PC-3 (cell line): ENCODE measurements at regions not wholly inside any gene's neighbourhood (a gene's known extent, or its start where the extent isn't known, plus 50 kb on each side); places are given as distances from the start of the nearest gene placed in this dataset.
A peak's percentile ranks its signal among the peaks of the same experiment; 100 is the strongest.
"Not testable (repeated sequence)": the region's sequence is repeated elsewhere in the genome, so short reads cannot be mapped to it uniquely, and the experiment has no call there.

Source experiments
- ATAC-seq: fragments of 200-7000 bp; cut with Tn5 transposase; 2 replicates; pipeline ENCODE4 v1.9.1; 2020; ENCODE audit warnings: mild to moderate bottlenecking, moderate library complexity
- BruUV-seq: library from RNA; stranded (reverse); fragments of 400-500 nt; replicated peaks from 2 replicates; lab custom pipeline; 2021; lab: Mats Ljungman, UMichigan
- CTCF ChIA-PET: fragments of 300-600 bp; sonication (Branson Sonifier 250); formaldehyde crosslinking; loops from one replicate; lab custom pipeline; 2022; ENCODE audit warnings: antibody characterized with exemption; lab: Charles Lee
- POLR2A ChIA-PET: fragments of 300-600 bp; sonication (Branson Sonifier 250); formaldehyde crosslinking; loops from one replicate; lab custom pipeline; 2022; ENCODE audit warnings: antibody characterized with exemption; ENCODE audit not compliant: unreplicated experiment; lab: Charles Lee
- DNase-seq: peaks from one replicate; pipeline ENCODE4 v3.0.0-alpha.2; 2015
- H2AFZ ChIP-seq: fragments of 300-600 bp; sonication (generic); 2 replicates; pipeline ENCODE4 v1.6.0; 2016; ENCODE audit warnings: antibody characterized with exemption, low read length
- H3F3A ChIP-seq: fragments of 300-600 bp; sonication (generic); one replicate; pipeline ENCODE4 v1.6.0; 2017; ENCODE audit warnings: antibody characterized with exemption, low read length, control low read depth, mild to moderate bottlenecking; ENCODE audit not compliant: unreplicated experiment
- H3K27ac ChIP-seq: fragments of 300-600 bp; sonication (generic); 2 replicates; pipeline ENCODE4 v1.5.1; 2016; ENCODE audit warnings: mild to moderate bottlenecking, low read length
- H3K27me3 ChIP-seq: fragments of 300-600 bp; sonication (generic); 2 replicates; pipeline ENCODE4 v1.6.1; 2016; ENCODE audit warnings: low read length, mixed read lengths
- H3K36me3 ChIP-seq: fragments of 300-600 bp; sonication (generic); 2 replicates; pipeline ENCODE4 v1.6.1; 2016; ENCODE audit warnings: low read depth, mixed run types, low read length, mixed read lengths
- H3K4me1 ChIP-seq: fragments of 300-600 bp; sonication (generic); 2 replicates; pipeline ENCODE4 v1.5.1; 2016; ENCODE audit warnings: low read length; ENCODE audit not compliant: insufficient read depth
- H3K4me2 ChIP-seq: fragments of 300-600 bp; sonication (generic); 2 replicates; pipeline ENCODE4 v1.6.0; 2016; ENCODE audit warnings: low read length
- H3K4me3 ChIP-seq: fragments of 300-600 bp; sonication (generic); 2 replicates; pipeline ENCODE4 v1.5.1; 2016; ENCODE audit warnings: mild to moderate bottlenecking, low read length, mixed read lengths
- H3K79me2 ChIP-seq: fragments of 300-600 bp; sonication (generic); 2 replicates; pipeline ENCODE4 v1.6.1; 2017; ENCODE audit warnings: low read length, mixed read lengths
- H3K9ac ChIP-seq: fragments of 300-600 bp; sonication (generic); 2 replicates; pipeline ENCODE4 v1.6.0; 2016; ENCODE audit warnings: mild to moderate bottlenecking, low read length
- H3K9me2 ChIP-seq: fragments of 300-600 bp; sonication (generic); replicated peaks from 2 replicates; pipeline ENCODE4 v1.6.1; 2016; ENCODE audit warnings: mixed run types, low read length, mixed read lengths
- H3K9me3 ChIP-seq: fragments of 300-600 bp; sonication (generic); 2 replicates; pipeline ENCODE4 v1.6.1; 2016; ENCODE audit warnings: low read length, mixed read lengths
- H4K20me1 ChIP-seq: fragments of 300-600 bp; sonication (generic); 2 replicates; pipeline ENCODE4 v1.6.1; 2016; ENCODE audit warnings: low read length, mixed read lengths
- EZH2 ChIP-seq: fragments of 300-600 bp; sonication (generic); IDR thresholded peaks from one replicate; pipeline ENCODE4 v1.6.1; 2017; ENCODE audit warnings: antibody characterized with exemption, mild to moderate bottlenecking, low read length; ENCODE audit not compliant: unreplicated experiment
- EZH2phosphoT487 ChIP-seq: fragments of 300-600 bp; sonication (generic); IDR thresholded peaks from 2 replicates; pipeline ENCODE4 v1.6.1; 2018; ENCODE audit warnings: mild to moderate bottlenecking, antibody characterized with exemption, low read length, borderline replicate concordance
- intact Hi-C: fragments of 100-400 bp; cut with micrococcal nuclease; formaldehyde crosslinking; loops from 2 replicates; pipeline ENCODE4 v1.9.0; 2023
- TF ChIP-seq, protein P1 (sequence below): fragments of 300-600 bp; sonication (generic); conservative IDR thresholded peaks from 2 replicates; pipeline ENCODE4 v1.5.1; 2017; ENCODE audit warnings: antibody characterized with exemption, low read depth, mild to moderate bottlenecking, low read length

- Histone ChIP-seq H3K36me3 (no peaks in the 10 kb centered on the region), H3K27ac (no peak overlapping the region), H3K4me2 (no peak overlapping the region), H3K4me1 (peaks cover 5% of the 10 kb centered on the region), H3F3A (no peaks in the 10 kb centered on the region), H3K9me3 (no peaks in the 10 kb centered on the region), H3K4me3 (no peak overlapping the region), H3K9ac (no peak overlapping the region), H3K9me2 (no peaks in the 10 kb centered on the region), H2AFZ (no peak overlapping the region), H4K20me1 (no peaks in the 10 kb centered on the region), H3K79me2 (no peaks in the 10 kb centered on the region), H3K27me3 (peaks cover 12% of the 10 kb centered on the region)
- POLR2A ChIA-PET: no interaction called here
- CTCF ChIA-PET: interaction anchor here (0.8 to 2.4 kb wide), 3 partner anchors 54 to 99 kb away, joined by 5 to 37 read pairs (median 7); partner anchors contain the start of gene DLX3
- intact Hi-C loops: loop anchor here (1.0 kb wide), 1 partner anchor 99 kb away; no protein-coding TSS in a partner anchor
- DNase-seq (no peak), ATAC-seq (no peak)
- TF ChIP-seq, protein P1, sequence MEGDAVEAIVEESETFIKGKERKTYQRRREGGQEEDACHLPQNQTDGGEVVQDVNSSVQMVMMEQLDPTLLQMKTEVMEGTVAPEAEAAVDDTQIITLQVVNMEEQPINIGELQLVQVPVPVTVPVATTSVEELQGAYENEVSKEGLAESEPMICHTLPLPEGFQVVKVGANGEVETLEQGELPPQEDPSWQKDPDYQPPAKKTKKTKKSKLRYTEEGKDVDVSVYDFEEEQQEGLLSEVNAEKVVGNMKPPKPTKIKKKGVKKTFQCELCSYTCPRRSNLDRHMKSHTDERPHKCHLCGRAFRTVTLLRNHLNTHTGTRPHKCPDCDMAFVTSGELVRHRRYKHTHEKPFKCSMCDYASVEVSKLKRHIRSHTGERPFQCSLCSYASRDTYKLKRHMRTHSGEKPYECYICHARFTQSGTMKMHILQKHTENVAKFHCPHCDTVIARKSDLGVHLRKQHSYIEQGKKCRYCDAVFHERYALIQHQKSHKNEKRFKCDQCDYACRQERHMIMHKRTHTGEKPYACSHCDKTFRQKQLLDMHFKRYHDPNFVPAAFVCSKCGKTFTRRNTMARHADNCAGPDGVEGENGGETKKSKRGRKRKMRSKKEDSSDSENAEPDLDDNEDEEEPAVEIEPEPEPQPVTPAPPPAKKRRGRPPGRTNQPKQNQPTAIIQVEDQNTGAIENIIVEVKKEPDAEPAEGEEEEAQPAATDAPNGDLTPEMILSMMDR: no peak
- no peak for TF ChIP-seq EZH2
- no peak for TF ChIP-seq EZH2phosphoT487
- BruUV-seq: no TSS peak
Measured at GRCh38 chr17:49898366-49899190, 50.7 kb upstream of the TAC4 start.

- H3K4me3 ChIP-seq: no peak overlapping the region
- DNase-seq (peak; percentile 49), ATAC-seq (peak; percentile 57)
- no peak overlapping the region for H3K4me2 ChIP-seq
- peaks cover 16% of the 10 kb centered on the region for H3K27me3 ChIP-seq
- no peaks in the 10 kb centered on the region for H3K36me3 ChIP-seq
- peaks cover 5% of the 10 kb centered on the region for H3K4me1 ChIP-seq
- H3F3A ChIP-seq: no peaks in the 10 kb centered on the region
- H4K20me1 ChIP-seq: no peaks in the 10 kb centered on the region
- ChIA-PET CTCF (interaction anchor here (0.6 to 2.4 kb wide), 4 partner anchors 53 to 98 kb away, joined by 3 to 37 read pairs (median 6); partner anchors contain the start of gene DLX3), POLR2A (no interaction called here)
- BruUV-seq: no TSS peak
- no peaks in the 10 kb centered on the region for H3K9me3 ChIP-seq
- intact Hi-C loops: loop anchor here (1.0 kb wide), 1 partner anchor 98 kb away; no protein-coding TSS in a partner anchor
- TF ChIP-seq EZH2 (no peak), EZH2phosphoT487 (no peak)
- TF ChIP-seq, protein P1: peak; percentile 64
- H3K79me2 ChIP-seq: no peaks in the 10 kb centered on the region
- H2AFZ ChIP-seq: no peak overlapping the region
- no peak overlapping the region for H3K9ac ChIP-seq
- H3K27ac ChIP-seq: no peak overlapping the region
- H3K9me2 ChIP-seq: no peaks in the 10 kb centered on the region
Measured at GRCh38 chr17:49899191-49899485, 51.3 kb upstream of the TAC4 start.

DNA sequence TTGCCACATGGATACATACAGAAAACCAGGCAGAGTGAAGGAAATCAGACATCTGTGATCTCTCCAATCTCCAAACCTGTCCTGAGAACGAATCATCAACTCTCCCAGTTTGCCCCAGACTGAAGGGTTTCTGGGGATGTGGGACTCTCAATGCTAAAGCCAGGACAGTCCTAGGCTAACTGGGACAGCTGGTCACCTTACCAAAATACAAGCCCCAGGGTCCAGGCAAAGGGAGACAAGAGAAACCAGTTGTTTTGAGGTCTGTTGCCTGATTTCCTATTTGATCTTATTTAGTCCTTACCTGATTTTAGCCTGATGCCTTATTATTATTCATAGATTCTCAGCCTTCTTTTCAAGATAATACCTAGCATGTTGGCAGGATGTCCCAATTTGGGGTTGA, 51.7 kb upstream of the TAC4 start:
- Histone ChIP-seq H3K79me2 (no peaks in the 10 kb centered on the region), H3K9me2 (no peaks in the 10 kb centered on the region), H3K9me3 (no peaks in the 10 kb centered on the region), H3F3A (no peaks in the 10 kb centered on the region), H3K4me2 (no peak overlapping the region), H3K27ac (no peak overlapping the region), H3K27me3 (peaks cover 16% of the 10 kb centered on the region), H3K36me3 (no peaks in the 10 kb centered on the region), H4K20me1 (no peaks in the 10 kb centered on the region), H3K4me1 (peaks cover 5% of the 10 kb centered on the region), H3K9ac (no peak overlapping the region), H2AFZ (no peak overlapping the region), H3K4me3 (no peak overlapping the region)
- CTCF ChIA-PET: interaction anchor here (0.6 to 2.4 kb wide), 4 partner anchors 53 to 98 kb away, joined by 3 to 37 read pairs (median 6); partner anchors contain the start of gene DLX3
- BruUV-seq: no TSS peak
- ATAC-seq: no peak
- POLR2A ChIA-PET: no interaction called here
- intact Hi-C loops: loop anchor here (1.0 kb wide), 1 partner anchor 98 kb away; no protein-coding TSS in a partner anchor
- no peak for TF ChIP-seq EZH2phosphoT487
- TF ChIP-seq, protein P1: no peak
- TF ChIP-seq EZH2: no peak
- DNase-seq: no peak

DNA sequence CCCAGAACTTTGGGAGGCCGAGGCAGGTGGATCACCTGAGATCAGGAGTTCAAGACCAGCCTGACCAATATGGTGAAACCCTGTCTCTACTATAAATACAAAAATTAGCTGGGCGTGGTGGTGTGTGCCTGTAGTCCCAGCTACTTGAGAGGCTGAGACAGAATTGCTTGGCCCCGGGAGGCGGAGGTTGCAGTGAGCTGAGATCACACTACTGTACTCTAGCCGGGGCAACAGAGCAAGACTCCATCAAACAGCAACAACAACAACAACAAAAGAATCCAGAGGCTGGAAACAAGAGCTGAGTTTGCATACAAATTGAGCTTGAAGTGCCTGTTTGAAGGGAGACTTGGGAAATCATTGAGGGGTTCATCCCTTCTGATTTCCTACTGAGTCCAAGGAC, 52.9 kb upstream of the TAC4 start:
- H3K9me3 ChIP-seq, H3K4me1 ChIP-seq, H3K4me3 ChIP-seq, H3K9me2 ChIP-seq, BruUV-seq, POLR2A ChIA-PET, H4K20me1 ChIP-seq, H3F3A ChIP-seq, DNase-seq, H3K9ac ChIP-seq, H3K36me3 ChIP-seq, H3K27ac ChIP-seq, H3K79me2 ChIP-seq, ATAC-seq, H2AFZ ChIP-seq, H3K4me2 ChIP-seq: not testable (repeated sequence)
- H3K27me3 ChIP-seq: peaks cover 16% of the 10 kb centered on the region
- intact Hi-C loops: loop anchor here (5.0 kb wide), 1 partner anchor 52 kb away; no protein-coding TSS in a partner anchor
- CTCF ChIA-PET: interaction anchor here (1.1 kb wide), 1 partner anchor 97 kb away, joined by 7 read pairs; no protein-coding TSS in a partner anchor
